Activated T-helper 17 cell treated with anti-CD3 and anti-CD28 coated beads, Interleukin-2, amount 50 U/mL, for 72 hours (primary cell): ENCODE measurements at regions not wholly inside any gene's neighbourhood (a gene's known extent, or its start where the extent isn't known, plus 50 kb on each side); places are given as distances from the start of the nearest gene placed in this dataset.
A peak's percentile ranks its signal among the peaks of the same experiment; 100 is the strongest.
"Not testable (repeated sequence)": the region's sequence is repeated elsewhere in the genome, so short reads cannot be mapped to it uniquely, and the experiment has no call there.

Experiments used
- ATAC-seq: fragments of 150-1000 bp; cut with Tn5 transposase; replicated peaks from 2 replicates; pipeline ENCODE4 v1.10.0; 2021; ENCODE audit warnings: mild to moderate bottlenecking, moderate library complexity
- H3K27ac Mint-ChIP-seq: one replicate; pipeline ENCODE4 v1.8.0; 2022; ENCODE audit warnings: mixed read lengths
- H3K27me3 Mint-ChIP-seq: one replicate; pipeline ENCODE4 v1.8.0; 2022; ENCODE audit warnings: mixed read lengths
- H3K36me3 Mint-ChIP-seq: one replicate; pipeline ENCODE4 v1.8.0; 2022; ENCODE audit warnings: low read depth, mild to moderate bottlenecking, mixed read lengths
- H3K4me1 Mint-ChIP-seq: one replicate; pipeline ENCODE4 v1.8.0; 2022; ENCODE audit warnings: mixed read lengths
- H3K4me3 Mint-ChIP-seq: one replicate; pipeline ENCODE4 v1.8.0; 2022; ENCODE audit warnings: mild to moderate bottlenecking, mixed read lengths
- H3K9me3 Mint-ChIP-seq: one replicate; pipeline ENCODE4 v1.8.0; 2022; ENCODE audit warnings: mixed read lengths

- H3K36me3 Mint-ChIP-seq: peaks cover 26% of the 10 kb centered on the region
- H3K4me1 Mint-ChIP-seq, H3K27ac Mint-ChIP-seq, H3K9me3 Mint-ChIP-seq, H3K27me3 Mint-ChIP-seq, ATAC-seq: not testable (repeated sequence)
- peak overlapping the region; percentile 30 for H3K4me3 Mint-ChIP-seq
Observed at GRCh38 chr2:87518547-87518946, 229.3 kb upstream of the PLGLB2 start.

GRCh38 chr2:87519158-87520011 is 228.5 kb upstream of the PLGLB2 start:
- H3K27ac Mint-ChIP-seq, H3K27me3 Mint-ChIP-seq, H3K4me3 Mint-ChIP-seq, H3K9me3 Mint-ChIP-seq, H3K4me1 Mint-ChIP-seq, ATAC-seq: not testable (repeated sequence)
- peaks cover 26% of the 10 kb centered on the region for H3K36me3 Mint-ChIP-seq

GRCh38 chr2:87521057-87521456 is 226.8 kb upstream of the PLGLB2 start:
- H3K27ac Mint-ChIP-seq: peak overlapping the region; percentile 65
- not testable (repeated sequence) for H3K4me1 Mint-ChIP-seq, H3K27me3 Mint-ChIP-seq, H3K9me3 Mint-ChIP-seq
- peak overlapping the region; percentile 53 for H3K4me3 Mint-ChIP-seq
- H3K36me3 Mint-ChIP-seq: peaks cover 22% of the 10 kb centered on the region
- peak; percentile 76 for ATAC-seq

- peak overlapping the region; percentile 53 for H3K4me3 Mint-ChIP-seq
- H3K9me3 Mint-ChIP-seq, H3K27me3 Mint-ChIP-seq, H3K4me1 Mint-ChIP-seq, ATAC-seq: not testable (repeated sequence)
- peaks cover 22% of the 10 kb centered on the region for H3K36me3 Mint-ChIP-seq
- peak overlapping the region; percentile 65 for H3K27ac Mint-ChIP-seq
Observed at GRCh38 chr2:87521489-87521888, 226.4 kb upstream of the PLGLB2 start.

- not testable (repeated sequence) for H3K4me1 Mint-ChIP-seq, H3K9me3 Mint-ChIP-seq, H3K27ac Mint-ChIP-seq, H3K27me3 Mint-ChIP-seq, H3K4me3 Mint-ChIP-seq
- ATAC-seq: peak; percentile 62
- H3K36me3 Mint-ChIP-seq: peaks cover 22% of the 10 kb centered on the region
Observed at GRCh38 chr2:87524619-87525188, 223.2 kb upstream of the PLGLB2 start.

GRCh38 chr2:87525497-87525991 is 222.3 kb upstream of the PLGLB2 start:
- H3K36me3 Mint-ChIP-seq: peaks cover 22% of the 10 kb centered on the region
- H3K27ac Mint-ChIP-seq, H3K4me3 Mint-ChIP-seq, H3K4me1 Mint-ChIP-seq, H3K27me3 Mint-ChIP-seq, H3K9me3 Mint-ChIP-seq: not testable (repeated sequence)
- peak; percentile 60 for ATAC-seq

- ATAC-seq, H3K4me3 Mint-ChIP-seq, H3K27me3 Mint-ChIP-seq, H3K27ac Mint-ChIP-seq, H3K9me3 Mint-ChIP-seq, H3K4me1 Mint-ChIP-seq: not testable (repeated sequence)
- peaks cover 19% of the 10 kb centered on the region for H3K36me3 Mint-ChIP-seq
Observed at GRCh38 chr2:87526258-87526657, 221.6 kb upstream of the PLGLB2 start.

- H3K27ac Mint-ChIP-seq, H3K9me3 Mint-ChIP-seq, H3K36me3 Mint-ChIP-seq, H3K27me3 Mint-ChIP-seq, ATAC-seq, H3K4me3 Mint-ChIP-seq, H3K4me1 Mint-ChIP-seq: not testable (repeated sequence)
Observed at GRCh38 chr2:87531968-87532715, 215.7 kb upstream of the PLGLB2 start.

GRCh38 chr2:87533390-87534272 is 214.3 kb upstream of the PLGLB2 start:
- H3K36me3 Mint-ChIP-seq, ATAC-seq, H3K27ac Mint-ChIP-seq, H3K4me1 Mint-ChIP-seq, H3K27me3 Mint-ChIP-seq, H3K4me3 Mint-ChIP-seq, H3K9me3 Mint-ChIP-seq: not testable (repeated sequence)

- not testable (repeated sequence) for H3K4me3 Mint-ChIP-seq, H3K27me3 Mint-ChIP-seq, H3K9me3 Mint-ChIP-seq, H3K27ac Mint-ChIP-seq, H3K4me1 Mint-ChIP-seq, H3K36me3 Mint-ChIP-seq, ATAC-seq
Observed at GRCh38 chr2:87534273-87534889, 213.5 kb upstream of the PLGLB2 start.

- ATAC-seq: not testable (repeated sequence)
Observed at GRCh38 chr2:87536427-87536826, 211.5 kb upstream of the PLGLB2 start.

GRCh38 chr2:87537251-87537671 is 210.6 kb upstream of the PLGLB2 start:
- H3K36me3 Mint-ChIP-seq, H3K27me3 Mint-ChIP-seq, H3K9me3 Mint-ChIP-seq, H3K4me1 Mint-ChIP-seq: not testable (repeated sequence)
- ATAC-seq: peak; percentile 69
- Mint-ChIP-seq H3K27ac (peak overlapping the region; percentile 78), H3K4me3 (peak overlapping the region; percentile 66)

More at GRCh38 chr2:87536427-87536826, 211.5 kb upstream of the PLGLB2 start:
- H3K9me3 Mint-ChIP-seq, H3K27me3 Mint-ChIP-seq, H3K27ac Mint-ChIP-seq, H3K36me3 Mint-ChIP-seq, H3K4me1 Mint-ChIP-seq: not testable (repeated sequence)
- H3K4me3 Mint-ChIP-seq: peak overlapping the region; percentile 66

GRCh38 chr2:87538268-87538667 is 209.6 kb upstream of the PLGLB2 start:
- H3K4me1 Mint-ChIP-seq, H3K27ac Mint-ChIP-seq, H3K4me3 Mint-ChIP-seq, H3K9me3 Mint-ChIP-seq, H3K36me3 Mint-ChIP-seq, H3K27me3 Mint-ChIP-seq: not testable (repeated sequence)
- ATAC-seq: peak; percentile 77
